Heart left ventricle (tissue), 16 donors: ENCODE measurements at regions not wholly inside any gene's neighbourhood (a gene's known extent, or its start where the extent isn't known, plus 50 kb on each side); places are given as distances from the start of the nearest gene placed in this dataset.

Source experiments
- ATAC-seq, 4 donors: fragments of 200-7000 bp; cut with Tn5 transposase; one replicate each; pipeline ENCODE4 v1.9.1; 2020 to 2022; ENCODE audit warnings: moderate library complexity in 4 of 4, mild to moderate bottlenecking in 3 of 4, moderate number of reproducible peaks in 1 of 4
- DNase-seq, 5 donors: peaks; one replicate each; pipeline ENCODE4 v3.0.0-alpha.2; 2020
- H3K27ac ChIP-seq, 12 donors: fragments of 200-600 bp; sonication (generic) in 4 of 12; one replicate each; pipeline versions ENCODE4 v1.5.0 to v1.8.0; 2016 to 2022; ENCODE audit warnings: mild to moderate bottlenecking in 2 of 12
- H3K27me3 ChIP-seq, 9 donors: fragments of 200-600 bp; sonication (generic) in 2 of 9; one replicate each; pipeline versions ENCODE4 v1.5.1 to v1.8.0; 2016 to 2022; ENCODE audit warnings: mild to moderate bottlenecking in 3 of 9
- H3K36me3 ChIP-seq, 9 donors: fragments of 200-600 bp; sonication (generic) in 2 of 9; one replicate each; pipeline versions ENCODE4 v1.5.0 to v1.8.0; 2018 to 2022; ENCODE audit warnings: mild to moderate bottlenecking in 2 of 9
- H3K4me1 ChIP-seq, 12 donors: fragments of 200-600 bp; sonication (generic) in 4 of 12; one replicate each; pipeline versions ENCODE4 v1.5.0 to v1.8.0; 2016 to 2022; ENCODE audit warnings: mild to moderate bottlenecking in 3 of 12
- H3K4me3 ChIP-seq, 12 donors: fragments of 200-600 bp; sonication (generic) in 4 of 12; one replicate each; pipeline versions ENCODE4 v1.5.0 to v1.8.0; 2017 to 2022; ENCODE audit warnings: mild to moderate bottlenecking in 9 of 12, moderate library complexity in 4 of 12
- H3K9me3 ChIP-seq, 12 donors: fragments of 200-600 bp; sonication (generic) in 4 of 12; one replicate each; pipeline versions ENCODE4 v1.5.0 to v1.8.0; 2016 to 2022; ENCODE audit warnings: mild to moderate bottlenecking in 1 of 12
- POLR2A ChIP-seq, 2 donors: fragments of 450-650 bp; IDR thresholded peaks; one replicate each; pipeline ENCODE4 v1.6.1; 2017; ENCODE audit warnings: antibody characterized with exemption in 2 of 2, mild to moderate bottlenecking in 2 of 2, moderate library complexity in 2 of 2
- WGBS, 4 donors: extraction: QIAGEN DNeasy Blood & Tissue Kit in 2 of 4; methylation state at CpG; one replicate each; pipeline versions ENCODE4 v1.1.5 to v1.1.7; 2013 to 2018; 5-methylcytosine and 5-hydroxymethylcytosine counted together
- intact Hi-C, 10 donors: fragments of 100-400 bp; cut with DNase I; formaldehyde crosslinking; loops; one replicate each; pipeline versions ENCODE4 v1.11.1 to v1.14.2; 2022
- TF ChIP-seq, protein P1 (sequence below), 12 donors: fragments of 200-600 bp; sonication (generic) in 4 of 12; IDR thresholded peaks; one replicate each; pipeline versions ENCODE4 v1.5.0 to v1.8.0; 2018 to 2022; ENCODE audit warnings: antibody characterized with exemption in 12 of 12, mild to moderate bottlenecking in 5 of 12
- donor health status: ischemic (EF 13 %, LVEDD 7.1; RV severe dilation, severe dysfunction).
- donor health status: healthy with polysubstance abuse.
- donor health status: DM: no; HTN: yes; CAD: no.
- donor health status: DM: no; HTN: no; CAD: no.
- donor health status: ischemic (EF 25% LVEDD 6.9; RV normal size, moderate dysfunction).
- donor health status: ischemic (EF 25% LVEDD 5.7; RV mildly dilated, moderate dysfunction).
- donor health status: healthy.
- donor health status: DM: yes; HTN: yes; CAD: no.
- donor health status: ischemic (EF 35%, LVEDD 5.7; RV mildly dilated, moderate dysfunction).
- donor health status: nonischemic (EF 11% LVEDD 7.7; RV severe dilation, severe dysfunction).
- donor health status: DM: yes; HTN: yes; CAD: no.
- donor health status: PGD.
- donor health status: ischemic (EF 29% LVEDD 5.4; RV normal size, mild dysfunction).
- donor health status: nonischemic (EF 23%, LVEDD 6.1; RV moderate dilation, normal function).

DNA sequence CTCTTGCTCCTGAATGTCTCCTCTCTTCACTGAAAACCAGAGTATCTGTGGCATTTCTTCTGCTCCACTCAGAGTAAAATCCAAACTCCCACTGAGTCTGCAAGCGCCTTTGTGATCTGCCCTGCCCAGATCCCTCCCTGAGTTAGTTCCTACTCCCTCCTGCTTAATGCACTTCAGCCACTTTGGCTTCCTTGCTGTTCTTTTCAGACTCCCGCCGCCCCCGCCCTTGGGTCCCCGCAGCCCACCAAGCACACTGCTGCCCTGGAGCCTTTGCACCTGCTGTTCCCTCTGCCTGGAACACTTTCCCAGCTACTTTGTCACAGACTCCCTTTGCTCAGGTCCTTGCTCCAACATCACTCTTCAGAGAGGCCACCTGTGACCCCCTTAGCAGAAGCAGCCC lies 127.2 kb upstream of the SLC25A48 start:
- intact Hi-C loops, result no loop called here
- Histone ChIP-seq H3K4me1 (no peaks in the 10 kb centered on the region), H3K36me3 (no peaks in the 10 kb centered on the region), H3K9me3 (no peaks in the 10 kb centered on the region), H3K27me3 (peaks cover 0 to 6% (median 0%) of the 10 kb centered on the region in 9 donors), H3K27ac (no peak overlapping the region), H3K4me3 (no peak overlapping the region)
- 92 to 97% (median 94%) methylated on average over 5 of the region's 5 CpGs for WGBS, 4 donors
- DNase-seq (no peak), ATAC-seq (no peak)
- no peak for TF ChIP-seq POLR2A (IDR thresholded peaks at IDR 0.05)
- TF ChIP-seq, protein P1, sequence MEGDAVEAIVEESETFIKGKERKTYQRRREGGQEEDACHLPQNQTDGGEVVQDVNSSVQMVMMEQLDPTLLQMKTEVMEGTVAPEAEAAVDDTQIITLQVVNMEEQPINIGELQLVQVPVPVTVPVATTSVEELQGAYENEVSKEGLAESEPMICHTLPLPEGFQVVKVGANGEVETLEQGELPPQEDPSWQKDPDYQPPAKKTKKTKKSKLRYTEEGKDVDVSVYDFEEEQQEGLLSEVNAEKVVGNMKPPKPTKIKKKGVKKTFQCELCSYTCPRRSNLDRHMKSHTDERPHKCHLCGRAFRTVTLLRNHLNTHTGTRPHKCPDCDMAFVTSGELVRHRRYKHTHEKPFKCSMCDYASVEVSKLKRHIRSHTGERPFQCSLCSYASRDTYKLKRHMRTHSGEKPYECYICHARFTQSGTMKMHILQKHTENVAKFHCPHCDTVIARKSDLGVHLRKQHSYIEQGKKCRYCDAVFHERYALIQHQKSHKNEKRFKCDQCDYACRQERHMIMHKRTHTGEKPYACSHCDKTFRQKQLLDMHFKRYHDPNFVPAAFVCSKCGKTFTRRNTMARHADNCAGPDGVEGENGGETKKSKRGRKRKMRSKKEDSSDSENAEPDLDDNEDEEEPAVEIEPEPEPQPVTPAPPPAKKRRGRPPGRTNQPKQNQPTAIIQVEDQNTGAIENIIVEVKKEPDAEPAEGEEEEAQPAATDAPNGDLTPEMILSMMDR (IDR thresholded peaks at IDR 0.05), result no peak

DNA sequence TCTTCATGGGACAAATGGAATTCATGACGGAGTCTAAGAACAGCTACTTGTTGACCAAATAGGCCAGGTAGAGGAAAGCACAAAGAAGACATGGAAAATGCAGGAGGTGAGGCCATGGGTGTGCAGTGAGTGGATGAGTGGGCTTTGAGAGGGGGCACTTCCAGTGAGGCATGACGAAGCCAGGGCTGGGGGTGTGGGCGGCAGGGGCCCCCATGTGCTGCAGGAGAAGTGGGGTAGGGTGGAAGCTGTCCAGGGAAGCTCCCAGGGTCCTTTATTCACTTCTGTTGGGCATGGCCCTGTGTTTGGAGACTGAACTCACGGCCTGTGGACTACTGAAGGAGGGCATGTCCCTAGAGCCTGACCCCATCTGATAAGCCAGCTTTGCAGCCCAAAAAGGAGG lies 127.6 kb upstream of the SLC25A48 start:
- 90 to 92% (median 92%) methylated on average over 4 of the region's 4 CpGs for WGBS, 4 donors
- no peaks in the 10 kb centered on the region for H3K36me3 ChIP-seq
- H3K4me1 ChIP-seq, result no peaks in the 10 kb centered on the region
- intact Hi-C loops, result no loop called here
- no peak overlapping the region for H3K27ac ChIP-seq
- peaks cover 0 to 6% (median 0%) of the 10 kb centered on the region in 9 donors for H3K27me3 ChIP-seq
- no peaks in the 10 kb centered on the region for H3K9me3 ChIP-seq
- no peak overlapping the region for H3K4me3 ChIP-seq
- TF ChIP-seq, protein P1 (IDR thresholded peaks at IDR 0.05), result no peak
- TF ChIP-seq POLR2A (IDR thresholded peaks at IDR 0.05), result no peak
- DNase-seq (no peak), ATAC-seq (no peak)

DNA sequence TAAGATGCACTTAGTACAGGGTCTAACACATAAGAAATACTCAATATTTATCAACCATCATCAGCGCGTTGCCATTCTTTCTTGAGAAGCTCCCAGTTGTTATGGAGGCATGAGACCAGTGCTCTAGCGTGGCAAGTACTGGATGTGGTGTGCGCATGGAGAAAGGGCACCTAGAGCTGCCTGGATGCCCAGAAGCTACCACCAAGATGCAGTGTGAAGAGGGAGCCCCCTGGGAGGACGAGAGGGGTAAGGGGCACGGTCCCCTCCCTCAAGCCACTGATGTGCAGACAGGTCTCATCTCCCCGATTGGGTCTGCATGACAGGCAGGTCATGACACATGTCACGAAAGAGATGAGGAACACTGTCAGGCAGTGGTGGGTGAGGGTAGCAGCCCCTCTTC lies 127.7 kb upstream of the CXCL14 start:
- peaks cover 0 to 6% (median 0%) of the 10 kb centered on the region in 9 donors for H3K27me3 ChIP-seq
- no peaks in the 10 kb centered on the region for H3K36me3 ChIP-seq
- no peaks in the 10 kb centered on the region for H3K9me3 ChIP-seq
- H3K4me3 ChIP-seq, result no peak overlapping the region
- intact Hi-C loops, result no loop called here
- DNase-seq, result no peak
- 90 to 93% (median 91%) methylated on average over 8 of the region's 8 CpGs for WGBS, 4 donors
- TF ChIP-seq, protein P1 (IDR thresholded peaks at IDR 0.05), result no peak
- TF ChIP-seq POLR2A (IDR thresholded peaks at IDR 0.05), result no peak
- no peak for ATAC-seq
- H3K4me1 ChIP-seq, result no peaks in the 10 kb centered on the region
- H3K27ac ChIP-seq, result no peak overlapping the region

DNA sequence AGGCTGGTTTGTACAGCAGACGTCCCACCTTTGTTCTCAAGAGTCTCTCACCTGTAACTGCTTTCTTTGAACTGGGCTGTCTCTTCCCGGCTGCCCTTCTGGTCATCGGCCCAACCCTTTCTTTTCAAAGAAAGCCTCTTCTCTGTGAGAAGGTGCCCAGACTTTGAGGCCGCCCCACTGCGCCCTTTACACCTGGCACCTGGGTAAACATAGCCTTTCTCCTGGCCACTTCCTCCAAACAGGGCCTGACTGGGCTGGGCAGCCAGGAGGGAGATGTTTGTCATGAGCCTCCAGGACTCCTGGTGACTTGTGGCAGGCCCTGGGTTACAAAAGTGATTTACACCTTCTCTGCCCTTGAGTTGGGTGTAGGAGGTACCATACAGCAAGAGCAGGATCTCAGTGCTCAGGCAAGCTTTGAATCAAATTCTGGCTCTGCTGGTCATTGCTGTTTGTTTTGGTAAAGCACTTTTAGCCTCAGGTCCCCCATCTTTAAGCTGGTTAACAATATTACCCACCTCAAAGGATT lies 127.2 kb upstream of the CXCL14 start:
- intact Hi-C loops, result no loop called here
- Histone ChIP-seq H3K27me3 (peaks cover 0 to 6% (median 0%) of the 10 kb centered on the region in 9 donors), H3K4me1 (no peaks in the 10 kb centered on the region), H3K9me3 (no peaks in the 10 kb centered on the region), H3K4me3 (no peak overlapping the region), H3K27ac (no peak overlapping the region), H3K36me3 (no peaks in the 10 kb centered on the region)
- TF ChIP-seq POLR2A (IDR thresholded peaks at IDR 0.05), result no peak
- TF ChIP-seq, protein P1 (IDR thresholded peaks at IDR 0.05), result no peak
- ATAC-seq (no peak), DNase-seq (no peak)
- 78 to 100% (median 83%) methylated on average over 5 of the region's 5 CpGs for WGBS, 4 donors
